ENCODE measurements at regions not wholly inside any gene's neighbourhood (a gene's known extent, or its start where the extent isn't known, plus 50 kb on each side); places are given as distances from the start of the nearest gene placed in this dataset.

DNA sequence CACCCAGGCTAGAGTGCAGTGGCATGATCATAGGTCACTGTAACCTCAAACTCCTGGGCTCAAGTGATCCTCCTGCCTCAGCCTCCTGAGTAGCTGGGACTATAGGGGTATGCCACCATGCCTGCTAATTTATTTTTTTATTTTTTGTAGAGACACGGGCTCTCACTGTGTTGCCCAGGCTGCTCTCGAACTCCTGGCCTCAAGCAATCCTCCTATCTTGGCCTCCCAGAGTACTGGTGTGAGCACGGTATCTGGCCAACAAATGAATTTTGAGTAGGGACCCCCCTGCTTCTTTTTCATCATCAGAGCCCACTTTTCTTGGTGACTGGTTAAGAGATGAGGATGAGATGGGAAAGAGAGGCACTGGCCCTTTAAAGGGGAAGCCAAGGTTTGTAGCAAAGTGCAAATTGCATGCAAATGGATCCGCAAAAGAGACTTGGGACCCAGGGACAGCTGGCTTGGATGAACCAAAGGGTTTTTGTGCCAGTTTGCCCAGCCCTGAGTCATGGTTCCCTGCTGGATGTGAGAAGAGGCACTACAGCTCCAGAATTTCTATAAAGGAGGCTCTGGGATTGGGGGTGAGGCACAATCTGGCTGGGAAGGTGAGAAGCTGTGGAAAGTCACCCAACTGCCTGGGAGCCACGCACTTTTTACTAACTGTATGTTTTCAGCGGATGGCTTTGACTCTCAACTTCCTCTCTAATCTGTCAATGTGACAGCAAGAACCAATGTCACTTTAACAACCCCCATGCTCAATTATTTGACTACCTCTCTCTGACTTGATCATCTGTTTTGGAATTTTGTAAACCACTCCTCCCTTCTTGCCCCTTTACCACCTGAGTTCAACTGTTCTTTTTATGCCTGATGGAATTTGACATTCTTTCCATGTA lies 58.7 kb upstream of the RNF24 start:
- H3K27ac ChIP-seq = peak overlapping the region in 7 of 11 experiments; percentile 2 to 55 (median 44); a peak in 10 of 22 replicates

GRCh38 chr20:4071178-4071693 lies 55.9 kb upstream of the RNF24 start:
- peaks cover 5 to 20% (median 10%) of the 10 kb centered on the region in 11 experiments; a peak in 15 of 22 replicates for H3K9me3 ChIP-seq (replicated peaks in 1 of 11)
- no peak overlapping the region; a peak in 1 of 22 replicates for H3K27ac ChIP-seq
- no peaks in the 10 kb centered on the region for H3K36me3 ChIP-seq
- no peaks in the 10 kb centered on the region for H4K20me1 ChIP-seq
- peak overlapping the region in 4 of 11 experiments; percentile 4 to 43 (median 12); a peak in 5 of 22 replicates for H3K4me2 ChIP-seq
- no peaks in the 10 kb centered on the region for H3K27me3 ChIP-seq
- no peak overlapping the region for H3K9ac ChIP-seq
- TF ChIP-seq Cebpa-rat (IDR thresholded peaks at IDR 0.05) = peak in 2 of 11 experiments; percentile 15 to 38; a peak in 1 of 22 replicates
- H3K4me1 ChIP-seq = peaks cover 13 to 98% (median 69%) of the 10 kb centered on the region in 10 experiments
- H3K4me3 ChIP-seq = no peak overlapping the region

More for the DNA sequence above, 58.7 kb upstream of the RNF24 start:
- no peak overlapping the region for H3K9ac ChIP-seq
- peaks cover 5 to 18% (median 9%) of the 10 kb centered on the region in 11 experiments; a peak in 15 of 22 replicates for H3K9me3 ChIP-seq (replicated peaks in 1 of 11)
- H3K27me3 ChIP-seq = no peaks in the 10 kb centered on the region
- peaks cover 24 to 92% (median 64%) of the 10 kb centered on the region in 10 experiments for H3K4me1 ChIP-seq
- H3K36me3 ChIP-seq = no peaks in the 10 kb centered on the region
- peak overlapping the region in 9 of 11 experiments; percentile 36 to 76 (median 69); a peak in 15 of 22 replicates for H3K4me2 ChIP-seq
- no peak overlapping the region for H3K4me3 ChIP-seq
- no peak for TF ChIP-seq Cebpa-rat (IDR thresholded peaks at IDR 0.05)
- H4K20me1 ChIP-seq = no peaks in the 10 kb centered on the region

DNA sequence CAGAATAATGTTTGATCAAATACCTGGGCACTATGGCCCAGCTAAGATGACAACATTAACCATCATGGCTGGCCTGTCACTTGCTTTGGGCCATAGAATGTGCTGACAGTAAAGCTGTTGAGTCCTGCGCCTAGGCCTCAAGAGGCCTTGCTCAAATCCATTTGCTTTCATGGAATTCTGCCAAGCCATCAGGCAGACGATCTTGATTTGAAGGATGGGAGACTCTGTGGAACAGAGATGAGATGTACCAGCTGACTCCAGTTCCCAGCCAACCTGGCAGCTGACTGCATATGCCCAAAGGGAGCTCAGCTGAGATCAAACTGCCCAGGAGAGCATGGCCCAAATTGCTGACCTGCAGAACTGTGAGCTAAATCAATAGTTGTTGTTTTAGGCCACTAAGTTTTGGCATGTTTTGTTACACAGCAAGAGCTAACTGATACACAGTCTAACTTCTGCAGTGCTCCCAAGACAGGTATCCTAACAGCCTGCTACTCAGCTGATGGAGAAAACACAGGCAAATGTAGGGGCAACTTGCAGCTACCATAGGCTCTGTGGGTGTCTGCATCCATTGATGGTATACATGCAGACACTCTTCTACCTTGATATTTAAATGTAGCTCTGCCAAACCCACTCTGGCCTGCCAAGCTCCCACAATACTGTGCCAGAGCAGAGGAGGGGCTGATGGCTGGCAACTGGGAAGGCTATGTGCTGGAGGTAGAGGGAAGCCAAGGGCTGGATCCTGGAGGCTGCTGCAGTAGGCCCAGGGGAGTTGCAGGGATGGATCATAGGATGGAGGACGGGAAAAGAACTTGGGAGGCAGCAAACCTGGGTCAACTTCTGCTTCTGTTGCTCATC lies 55.2 kb upstream of the RNF24 start:
- Histone ChIP-seq H3K27me3 (no peaks in the 10 kb centered on the region), H3K9ac (no peak overlapping the region), H4K20me1 (no peaks in the 10 kb centered on the region), H3K9me3 (replicated peaks in 1 of 11) (peaks cover 5 to 20% (median 10%) of the 10 kb centered on the region in 11 experiments; a peak in 15 of 22 replicates), H3K36me3 (no peaks in the 10 kb centered on the region), H3K4me2 (peak overlapping the region in 8 of 11 experiments; percentile 50 to 94 (median 74); a peak in 12 of 22 replicates), H3K27ac (peak overlapping the region in 2 of 11 experiments; percentile 32 to 78; a peak in 4 of 22 replicates), H3K4me3 (no peak overlapping the region), H3K4me1 (peaks cover 19 to 98% (median 69%) of the 10 kb centered on the region in 10 experiments)
- no peak for TF ChIP-seq Cebpa-rat (IDR thresholded peaks at IDR 0.05)

GRCh38 chr20:4069751-4070150 lies 54.4 kb upstream of the RNF24 start:
- Histone ChIP-seq H3K4me1 (peaks cover 19 to 98% (median 69%) of the 10 kb centered on the region in 10 experiments), H3K4me3 (no peak overlapping the region)

DNA sequence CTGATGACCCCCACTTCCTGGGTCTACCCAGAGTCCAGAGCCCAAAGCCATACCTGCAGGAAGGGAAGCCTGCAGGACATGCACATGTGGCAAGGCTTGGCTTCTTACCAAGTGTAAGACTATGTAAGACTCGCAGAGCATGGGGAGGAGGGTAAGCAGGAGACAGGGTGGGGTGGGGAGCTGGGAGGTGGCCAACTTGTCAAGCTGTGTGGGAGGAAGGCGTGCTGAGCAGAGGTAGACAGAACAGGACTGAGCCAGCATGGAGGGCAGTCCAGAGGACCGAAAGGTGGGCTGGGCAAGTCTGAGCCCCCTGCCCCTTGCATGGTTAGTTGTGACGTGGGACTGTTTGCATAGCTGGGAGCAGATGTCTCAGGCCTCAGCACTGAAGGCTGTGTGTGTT lies 53.4 kb upstream of the RNF24 start:
- TF ChIP-seq Cebpa-rat (IDR thresholded peaks at IDR 0.05) = no peak
- Histone ChIP-seq H3K4me3 (no peak overlapping the region), H4K20me1 (no peaks in the 10 kb centered on the region), H3K4me1 (peaks cover 30 to 98% (median 71%) of the 10 kb centered on the region in 10 experiments), H3K4me2 (peak overlapping the region in 10 of 11 experiments; percentile 22 to 94 (median 67); a peak in 17 of 22 replicates), H3K36me3 (no peaks in the 10 kb centered on the region), H3K27me3 (no peaks in the 10 kb centered on the region), H3K9me3 (replicated peaks in 1 of 11) (peaks cover 5 to 20% (median 10%) of the 10 kb centered on the region in 11 experiments; a peak in 15 of 22 replicates), H3K9ac (no peak overlapping the region), H3K27ac (peak overlapping the region in 8 of 11 experiments; percentile 32 to 79 (median 74); a peak in 14 of 22 replicates)

More at GRCh38 chr20:4069751-4070150, 54.4 kb upstream of the RNF24 start:
- Histone ChIP-seq H3K9me3 (replicated peaks in 1 of 11) (peaks cover 5 to 20% (median 10%) of the 10 kb centered on the region in 11 experiments; a peak in 15 of 22 replicates), H3K9ac (no peak overlapping the region), H3K27ac (peak overlapping the region in 6 of 11 experiments; percentile 3 to 79 (median 55); a peak in 6 of 22 replicates), H3K4me2 (peak overlapping the region in 9 of 11 experiments; percentile 7 to 94 (median 70); a peak in 13 of 22 replicates), H4K20me1 (no peaks in the 10 kb centered on the region), H3K27me3 (no peaks in the 10 kb centered on the region), H3K36me3 (no peaks in the 10 kb centered on the region)
- TF ChIP-seq Cebpa-rat (IDR thresholded peaks at IDR 0.05) = no peak

- Histone ChIP-seq H3K9me3 (replicated peaks in 1 of 11) (peaks cover 5 to 20% (median 10%) of the 10 kb centered on the region in 11 experiments; a peak in 15 of 22 replicates), H3K9ac (no peak overlapping the region; a peak in 1 of 22 replicates), H3K36me3 (no peaks in the 10 kb centered on the region), H3K27ac (peak overlapping the region in 10 of 11 experiments; percentile 25 to 80 (median 78); a peak in 18 of 22 replicates), H3K4me3 (no peak overlapping the region), H3K4me1 (peaks cover 40 to 99% (median 81%) of the 10 kb centered on the region in 10 experiments), H3K27me3 (no peaks in the 10 kb centered on the region), H3K4me2 (peak overlapping the region in 10 of 11 experiments; percentile 22 to 94 (median 67); a peak in 19 of 22 replicates), H4K20me1 (no peaks in the 10 kb centered on the region)
- TF ChIP-seq Cebpa-rat (IDR thresholded peaks at IDR 0.05) = peak in 3 of 11 experiments; percentile 15 to 43 (median 43); a peak in 2 of 22 replicates
Measured at GRCh38 chr20:4067600-4068261, 52.4 kb upstream of the RNF24 start.

DNA sequence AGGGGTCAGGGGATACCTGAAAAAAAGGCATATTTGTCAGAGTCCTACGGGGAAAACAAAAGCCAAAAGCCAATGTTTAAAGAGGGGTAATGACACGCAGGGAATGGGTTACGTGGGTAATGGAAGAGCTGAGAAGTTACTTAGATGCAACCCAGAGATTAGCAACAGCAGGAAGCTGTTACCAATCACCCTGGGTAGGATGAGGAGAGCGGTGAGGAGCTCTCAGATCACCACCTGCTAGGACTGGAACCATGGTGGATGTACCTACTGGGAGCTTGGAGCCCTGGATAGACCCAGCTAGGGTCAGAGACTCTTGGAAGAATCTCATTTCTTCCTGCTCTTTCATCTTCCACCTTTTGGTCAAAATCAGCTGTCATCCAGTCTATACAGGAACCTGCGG lies 51.2 kb upstream of the RNF24 start:
- Histone ChIP-seq H3K9me3 (replicated peaks in 1 of 11) (peaks cover 5 to 20% (median 10%) of the 10 kb centered on the region in 11 experiments; a peak in 15 of 22 replicates), H3K36me3 (no peaks in the 10 kb centered on the region), H3K9ac (peak overlapping the region in 1 of 11 experiments; percentile 63; a peak in 2 of 22 replicates), H3K27ac (peak overlapping the region in 9 of 11 experiments; percentile 64 to 80 (median 78); a peak in 18 of 22 replicates), H4K20me1 (no peaks in the 10 kb centered on the region), H3K4me3 (no peak overlapping the region), H3K4me2 (peak overlapping the region; percentile 72 to 94 (median 84); a peak in 21 of 22 replicates), H3K27me3 (no peaks in the 10 kb centered on the region), H3K4me1 (peaks cover 51 to 100% (median 90%) of the 10 kb centered on the region in 10 experiments)
- TF ChIP-seq Cebpa-rat (IDR thresholded peaks at IDR 0.05) = no peak

Data from BLaER1 treated with 17β-estradiol and CSF1 and Interleukin-3, amounts not matched to agents 10 nM and 100 nM (cell line).